LNCaP clone FGC (cell line): ENCODE measurements at regions not wholly inside any gene's neighbourhood (a gene's known extent, or its start where the extent isn't known, plus 50 kb on each side); places are given as distances from the start of the nearest gene placed in this dataset.

ENCODE experiments used
- DNase-seq: peaks from one replicate; pipeline ENCODE4 v3.0.0-alpha.2; 2011; ENCODE audit warnings: low read depth
- H3K4me3 ChIP-seq: 2 replicates; pipeline ENCODE4 v1.5.1; 2011; ENCODE audit warnings: mild to moderate bottlenecking, low read depth, low read length, control low read depth
- CTCF ChIP-seq: IDR thresholded peaks from 2 replicates; pipeline ENCODE4 v1.5.1; 2012; ENCODE audit warnings: mild to moderate bottlenecking; ENCODE audit not compliant: control insufficient read depth, insufficient read depth; ENCODE audit errors: extremely low read depth

- no peak overlapping the region for H3K4me3 ChIP-seq
- DNase-seq = no peak
- no peak for TF ChIP-seq CTCF
Measured at GRCh38 chr4:107562316-107562715, 157.7 kb downstream of the PAPSS1 start.

- no peak for TF ChIP-seq CTCF
- no peak overlapping the region for H3K4me3 ChIP-seq
- no peak for DNase-seq
Measured at GRCh38 chr4:107561481-107561880, 158.6 kb downstream of the PAPSS1 start.

- no peak for TF ChIP-seq CTCF
- no peak for DNase-seq
- no peak overlapping the region for H3K4me3 ChIP-seq
Measured at GRCh38 chr4:107559653-107560052, 160.4 kb downstream of the PAPSS1 start.

- DNase-seq = no peak
- no peak overlapping the region for H3K4me3 ChIP-seq
- TF ChIP-seq CTCF = no peak
Measured at GRCh38 chr4:107552306-107552705, 167.7 kb downstream of the PAPSS1 start.

GRCh38 chr4:107548211-107548905 lies 171.7 kb downstream of the PAPSS1 start:
- H3K4me3 ChIP-seq = no peak overlapping the region
- DNase-seq = peak; percentile 13
- TF ChIP-seq CTCF = no peak

GRCh38 chr4:107546638-107547037 lies 173.4 kb downstream of the PAPSS1 start:
- no peak overlapping the region for H3K4me3 ChIP-seq
- DNase-seq = no peak
- TF ChIP-seq CTCF = no peak

- no peak for TF ChIP-seq CTCF
- no peak for DNase-seq
- no peak overlapping the region for H3K4me3 ChIP-seq
Measured at GRCh38 chr4:107541511-107541910, 178.5 kb downstream of the PAPSS1 start.
